ENCODE measurements at regions not wholly inside any gene's neighbourhood (a gene's known extent, or its start where the extent isn't known, plus 50 kb on each side); places are given as distances from the start of the nearest gene placed in this dataset.

DNA sequence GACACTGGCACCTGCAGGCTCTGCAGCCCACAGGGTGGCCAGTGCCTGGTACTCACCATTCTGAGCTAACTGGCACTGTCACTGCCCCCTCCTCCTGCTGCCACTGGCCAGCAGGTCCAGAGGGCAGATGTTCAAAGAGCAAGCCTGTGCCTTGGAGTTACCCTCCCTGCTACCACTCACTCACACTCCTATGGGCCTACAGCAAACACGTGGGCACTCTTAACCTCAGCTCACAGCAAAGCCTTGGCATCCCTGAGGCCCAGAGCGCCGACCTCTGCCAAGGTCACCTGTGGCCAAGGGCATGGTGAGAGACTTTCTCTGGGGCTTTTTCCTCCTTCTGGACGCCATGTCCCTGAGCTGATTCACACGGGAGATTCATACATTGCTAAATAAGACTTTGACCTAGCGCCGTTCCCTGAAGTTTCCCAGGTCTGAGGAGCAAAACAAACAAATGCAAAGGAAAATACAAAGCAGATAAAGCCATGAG, 270.0 kb upstream of the PPP2R2D start:
- DNase-seq: no peak
- POLR2A ChIA-PET: no interaction called here

DNA sequence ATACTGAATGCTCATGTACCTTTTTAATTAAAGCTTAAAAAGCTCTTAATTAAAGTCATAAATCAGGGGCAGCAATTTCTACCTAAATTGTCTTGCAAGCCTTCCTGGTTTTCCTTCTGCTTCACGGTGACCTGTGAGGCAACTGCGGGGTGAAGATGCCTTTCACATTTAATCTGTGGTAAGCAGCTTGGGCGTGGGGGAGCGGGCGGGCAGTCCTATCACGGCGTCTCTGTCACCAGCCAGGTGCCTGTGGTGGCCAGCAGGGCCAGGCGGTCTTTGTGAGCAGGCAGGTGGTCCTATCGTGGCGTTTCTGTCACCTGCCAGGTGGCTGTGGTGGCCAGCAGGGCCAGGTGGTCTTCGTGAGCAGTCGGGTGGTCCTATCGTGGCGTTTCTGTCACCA, 269.2 kb upstream of the PPP2R2D start:
- peaks cover 5% of the 10 kb centered on the region for H3K9me3 Mint-ChIP-seq

More for the DNA sequence above, 270.0 kb upstream of the PPP2R2D start:
- ATAC-seq: no peak
- Mint-ChIP-seq H3K27ac (no peak overlapping the region), H3K27me3 (no peaks in the 10 kb centered on the region), H3K4me3 (no peak overlapping the region), H3K9me3 (peaks cover 5% of the 10 kb centered on the region), H3K36me3 (ENCODE audit: low read depth) (no peaks in the 10 kb centered on the region), H3K4me1 (ENCODE audit: low read depth) (no peaks in the 10 kb centered on the region)
- intact Hi-C loops (cut with micrococcal nuclease): no loop called here
- CTCF ChIA-PET: no interaction called here
- TF ChIP-seq, protein P1, sequence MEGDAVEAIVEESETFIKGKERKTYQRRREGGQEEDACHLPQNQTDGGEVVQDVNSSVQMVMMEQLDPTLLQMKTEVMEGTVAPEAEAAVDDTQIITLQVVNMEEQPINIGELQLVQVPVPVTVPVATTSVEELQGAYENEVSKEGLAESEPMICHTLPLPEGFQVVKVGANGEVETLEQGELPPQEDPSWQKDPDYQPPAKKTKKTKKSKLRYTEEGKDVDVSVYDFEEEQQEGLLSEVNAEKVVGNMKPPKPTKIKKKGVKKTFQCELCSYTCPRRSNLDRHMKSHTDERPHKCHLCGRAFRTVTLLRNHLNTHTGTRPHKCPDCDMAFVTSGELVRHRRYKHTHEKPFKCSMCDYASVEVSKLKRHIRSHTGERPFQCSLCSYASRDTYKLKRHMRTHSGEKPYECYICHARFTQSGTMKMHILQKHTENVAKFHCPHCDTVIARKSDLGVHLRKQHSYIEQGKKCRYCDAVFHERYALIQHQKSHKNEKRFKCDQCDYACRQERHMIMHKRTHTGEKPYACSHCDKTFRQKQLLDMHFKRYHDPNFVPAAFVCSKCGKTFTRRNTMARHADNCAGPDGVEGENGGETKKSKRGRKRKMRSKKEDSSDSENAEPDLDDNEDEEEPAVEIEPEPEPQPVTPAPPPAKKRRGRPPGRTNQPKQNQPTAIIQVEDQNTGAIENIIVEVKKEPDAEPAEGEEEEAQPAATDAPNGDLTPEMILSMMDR (IDR thresholded peaks at IDR 0.05): no peak

GRCh38 chr10:131635564-131636015, 265.2 kb upstream of the PPP2R2D start:
- ChIA-PET POLR2A (no interaction called here), CTCF (no interaction called here)
- intact Hi-C loops (cut with micrococcal nuclease): no loop called here
- peaks cover 2% of the 10 kb centered on the region for H3K9me3 Mint-ChIP-seq
- TF ChIP-seq, protein P1 (IDR thresholded peaks at IDR 0.05): no peak
- ATAC-seq: no peak
- DNase-seq: peak; percentile 22
- H3K4me1 Mint-ChIP-seq (ENCODE audit: low read depth): no peaks in the 10 kb centered on the region
- no peaks in the 10 kb centered on the region for H3K36me3 Mint-ChIP-seq (ENCODE audit: low read depth)
- no peak overlapping the region for H3K4me3 Mint-ChIP-seq
- H3K27ac Mint-ChIP-seq: no peak overlapping the region
- no peaks in the 10 kb centered on the region for H3K27me3 Mint-ChIP-seq

More for the DNA sequence above, 269.2 kb upstream of the PPP2R2D start:
- intact Hi-C loops (cut with micrococcal nuclease): no loop called here
- CTCF ChIA-PET: no interaction called here
- TF ChIP-seq, protein P1 (IDR thresholded peaks at IDR 0.05): no peak
- POLR2A ChIA-PET: no interaction called here
- H3K4me3 Mint-ChIP-seq: no peak overlapping the region
- no peaks in the 10 kb centered on the region for H3K4me1 Mint-ChIP-seq (ENCODE audit: low read depth)
- DNase-seq: no peak
- H3K27me3 Mint-ChIP-seq: no peaks in the 10 kb centered on the region
- H3K36me3 Mint-ChIP-seq (ENCODE audit: low read depth): no peaks in the 10 kb centered on the region
- no peak for ATAC-seq
- H3K27ac Mint-ChIP-seq: no peak overlapping the region

GRCh38 chr10:131636116-131636515, 264.7 kb upstream of the PPP2R2D start:
- CTCF ChIA-PET: no interaction called here
- POLR2A ChIA-PET: no interaction called here
- H3K9me3 Mint-ChIP-seq: peaks cover 2% of the 10 kb centered on the region
- no peaks in the 10 kb centered on the region for H3K27me3 Mint-ChIP-seq
- H3K4me1 Mint-ChIP-seq (ENCODE audit: low read depth): peaks cover 4% of the 10 kb centered on the region
- H3K4me3 Mint-ChIP-seq: no peak overlapping the region
- ATAC-seq: no peak
- H3K27ac Mint-ChIP-seq: no peak overlapping the region
- TF ChIP-seq, protein P1 (IDR thresholded peaks at IDR 0.05): no peak
- H3K36me3 Mint-ChIP-seq (ENCODE audit: low read depth): no peaks in the 10 kb centered on the region
- intact Hi-C loops (cut with micrococcal nuclease): no loop called here
- DNase-seq: no peak

DNA sequence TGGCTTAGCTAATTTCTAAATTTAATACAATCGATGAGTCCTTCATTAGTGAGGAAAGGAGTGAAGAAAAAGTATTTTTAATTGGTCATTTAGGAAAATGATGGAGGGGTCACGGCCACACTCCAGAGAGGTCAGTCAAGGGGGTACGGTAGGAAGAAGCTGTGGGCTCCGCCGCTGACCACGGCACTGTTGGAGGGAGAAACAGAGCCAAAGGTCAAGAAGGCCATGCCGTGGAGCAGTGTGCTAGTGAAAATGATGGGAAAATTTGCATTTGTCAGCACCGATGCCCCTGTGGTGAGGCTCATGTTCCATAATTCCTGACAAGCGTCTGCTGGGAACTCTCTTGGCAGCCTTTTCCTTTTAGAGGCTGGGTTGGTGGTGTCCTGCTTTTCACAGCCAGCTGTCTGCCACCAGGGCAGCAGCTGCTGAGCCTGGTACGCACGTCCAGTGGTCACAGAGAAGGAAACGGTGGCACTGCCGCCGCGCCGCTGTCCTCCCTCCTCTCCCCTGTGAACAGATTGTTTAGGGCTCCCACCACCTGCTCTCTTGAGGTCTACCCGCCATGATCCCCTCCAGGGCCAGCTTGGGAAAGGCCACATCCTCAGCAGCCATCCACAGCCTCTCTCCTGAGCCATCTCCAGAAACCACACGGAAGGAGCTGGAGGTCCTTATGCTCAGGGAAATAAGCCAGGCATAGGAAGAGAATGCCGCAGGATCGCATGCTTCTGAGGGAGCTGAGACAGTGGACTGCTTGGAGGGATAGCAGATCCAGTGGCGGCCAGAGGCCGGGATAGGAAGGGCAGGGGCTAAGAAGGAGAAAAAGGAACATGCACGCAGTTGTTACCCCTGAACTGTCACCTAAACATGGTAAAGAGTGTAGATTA, 263.7 kb upstream of the PPP2R2D start:
- ChIA-PET POLR2A (no interaction called here), CTCF (no interaction called here)
- Mint-ChIP-seq H3K27me3 (no peaks in the 10 kb centered on the region), H3K4me3 (no peak overlapping the region), H3K9me3 (peaks cover 2% of the 10 kb centered on the region), H3K4me1 (ENCODE audit: low read depth) (peaks cover 4% of the 10 kb centered on the region), H3K27ac (no peak overlapping the region), H3K36me3 (ENCODE audit: low read depth) (no peaks in the 10 kb centered on the region)
- intact Hi-C loops (cut with micrococcal nuclease): no loop called here
- DNase-seq (no peak), ATAC-seq (no peak)
- TF ChIP-seq, protein P1 (IDR thresholded peaks at IDR 0.05): no peak
